H1 (cell line): ENCODE measurements at regions not wholly inside any gene's neighbourhood (a gene's known extent, or its start where the extent isn't known, plus 50 kb on each side); places are given as distances from the start of the nearest gene placed in this dataset.
A peak's percentile ranks its signal among the peaks of the same experiment; 100 is the strongest.

Experiments
- CTCF ChIA-PET: fragments of 300-600 bp; sonication (Branson Sonifier 250); formaldehyde crosslinking; loops from one replicate; lab custom pipeline; 2021; ENCODE audit not compliant: partially characterized antibody; lab: Charles Lee
- POLR2A ChIA-PET: fragments of 300-600 bp; sonication (Branson Sonifier 250); formaldehyde crosslinking; loops from one replicate; lab custom pipeline; 2021; ENCODE audit warnings: inconsistent platforms; ENCODE audit not compliant: partially characterized antibody; lab: Charles Lee
- DNase-seq, 2 experiments: peaks; one replicate each; pipeline versions ENCODE4 v3.0.0 to v3.0.0-alpha.2; 2010 to 2022; ENCODE audit warnings: low spot score in 2 of 2, low read depth in 1 of 2, mixed read lengths in 1 of 2
- FAIRE-seq: peaks from 2 replicates; lab custom pipeline; 2011; peaks lifted over from hg19 to GRCh38; lab: Jason Lieb, UNC
- H2AFZ ChIP-seq: 2 replicates; pipeline ENCODE4 v1.8.1; 2012; ENCODE audit warnings: low read length, inconsistent platforms
- H2AK5ac ChIP-seq: 2 replicates; pipeline ENCODE4 v1.6.1; 2013; ENCODE audit warnings: low read depth, low read length
- H2BK120ac ChIP-seq: replicated peaks from 2 replicates; pipeline ENCODE3; 2013; ENCODE audit warnings: low read depth, low read length, inconsistent platforms
- H2BK12ac ChIP-seq: 2 replicates; pipeline ENCODE4 v1.6.1; 2013; ENCODE audit warnings: low read depth, low read length
- H2BK15ac ChIP-seq: 2 replicates; pipeline ENCODE4 v1.6.1; 2013; ENCODE audit warnings: low read length
- H2BK20ac ChIP-seq: 2 replicates; pipeline ENCODE4 v1.6.1; 2013; ENCODE audit warnings: low read length
- H2BK5ac ChIP-seq: 2 replicates; pipeline ENCODE4 v1.6.1; 2013; ENCODE audit warnings: low read depth, low read length
- H3K14ac ChIP-seq: 2 replicates; pipeline ENCODE4 v1.6.1; 2013; ENCODE audit warnings: inconsistent platforms; ENCODE audit not compliant: insufficient read length
- H3K18ac ChIP-seq: 2 replicates; pipeline ENCODE4 v1.6.1; 2013; ENCODE audit warnings: low read length; ENCODE audit errors: extremely low read depth
- H3K23ac ChIP-seq: 2 replicates; pipeline ENCODE4 v1.6.1; 2013; ENCODE audit warnings: inconsistent platforms; ENCODE audit not compliant: insufficient read length
- H3K23me2 ChIP-seq: 2 replicates; pipeline ENCODE4 v1.6.1; 2013; ENCODE audit warnings: low read depth, low read length
- H3K27ac ChIP-seq: 2 replicates; pipeline ENCODE4 v1.6.1; 2011; ENCODE audit warnings: low read depth, low read length, inconsistent platforms
- H3K27me3 ChIP-seq, 4 experiments: replicated peaks in 1 of 4; 1 replicate in 1 of 4; 2 replicates in 3 of 4; pipeline versions ENCODE4 v1.6.1 to v1.8.1; 2011 to 2013; ENCODE audit warnings: low read length in 3 of 4, mild to moderate bottlenecking in 3 of 4, inconsistent platforms in 2 of 4, mixed read lengths in 2 of 4, moderate library complexity in 1 of 4; ENCODE audit not compliant: control insufficient read depth in 3 of 4, insufficient read depth in 3 of 4; ENCODE audit errors: extremely low read depth in 1 of 4
- H3K36me3 ChIP-seq, 4 experiments: 2 replicates each; pipeline versions ENCODE4 v1.6.1 to v1.8.1; 2011 to 2013; ENCODE audit warnings: mild to moderate bottlenecking in 4 of 4, low read length in 3 of 4, moderate library complexity in 2 of 4, control low read depth in 1 of 4, inconsistent platforms in 1 of 4; ENCODE audit not compliant: insufficient read depth in 4 of 4, control insufficient read depth in 2 of 4
- H3K4ac ChIP-seq: replicated peaks from 2 replicates; pipeline ENCODE3; 2013; ENCODE audit warnings: low read length, low read depth, mixed read lengths, inconsistent platforms; ENCODE audit not compliant: insufficient read length
- H3K4me1 ChIP-seq, 4 experiments: replicated peaks in 1 of 4; 1 replicate in 1 of 4; 2 replicates in 3 of 4; pipeline versions ENCODE4 v1.6.1 to v1.8.1; 2011 to 2013; ENCODE audit warnings: low read length in 3 of 4, inconsistent platforms in 2 of 4, mixed read lengths in 1 of 4; ENCODE audit not compliant: insufficient read depth in 4 of 4, control insufficient read depth in 3 of 4
- H3K4me2 ChIP-seq, 2 experiments: 2 replicates each; pipeline versions ENCODE4 v1.6.1 to v1.8.1; 2011 to 2013; ENCODE audit warnings: low read depth in 2 of 2, low read length in 2 of 2, control low read depth in 1 of 2, inconsistent platforms in 1 of 2, mild to moderate bottlenecking in 1 of 2; ENCODE audit not compliant: insufficient read depth in 1 of 2
- H3K4me3 ChIP-seq, 4 experiments: fragments of 200-600, 300-600 bp in 1 of 4; sonication (generic), shearing (Covaris generic), sonication (Bioruptor Twin) in 1 of 4; 2 replicates each; pipeline versions ENCODE4 v1.5.1 to v1.8.1; 2011 to 2016; ENCODE audit warnings: low read length in 4 of 4, low read depth in 3 of 4, control low read depth in 2 of 4, inconsistent platforms in 2 of 4, mild to moderate bottlenecking in 2 of 4, mixed read lengths in 1 of 4, moderate library complexity in 1 of 4; ENCODE audit not compliant: insufficient read depth in 2 of 4; ENCODE audit errors: extremely low read depth in 1 of 4
- H3K56ac ChIP-seq: replicated peaks from 2 replicates; pipeline ENCODE3; 2013; ENCODE audit warnings: low read depth, mild to moderate bottlenecking, mixed read lengths, low read length, inconsistent platforms; ENCODE audit not compliant: insufficient read length
- H3K79me1 ChIP-seq: 2 replicates; pipeline ENCODE4 v1.6.1; 2013; ENCODE audit warnings: low read depth, low read length, control low read depth
- H3K79me2 ChIP-seq, 2 experiments: 2 replicates each; pipeline versions ENCODE4 v1.6.1 to v1.8.1; 2012 to 2013; ENCODE audit warnings: low read length in 2 of 2, mild to moderate bottlenecking in 2 of 2, inconsistent platforms in 1 of 2; ENCODE audit not compliant: insufficient read depth in 2 of 2, control insufficient read depth in 1 of 2
- H3K9ac ChIP-seq, 4 experiments: replicated peaks in 1 of 4; 1 replicate in 1 of 4; 2 replicates in 3 of 4; pipeline versions ENCODE4 v1.6.1 to v1.8.1; 2011 to 2013; ENCODE audit warnings: low read depth in 3 of 4, low read length in 3 of 4, control low read depth in 2 of 4, mild to moderate bottlenecking in 2 of 4, moderate library complexity in 2 of 4, inconsistent platforms in 1 of 4; ENCODE audit errors: extremely low read depth in 1 of 4
- H3K9me3 ChIP-seq, 2 experiments: 2 replicates each; pipeline versions ENCODE4 v1.6.1 to v1.8.1; 2012 to 2013; ENCODE audit warnings: mild to moderate bottlenecking in 2 of 2, moderate library complexity in 2 of 2, control low read depth in 1 of 2, inconsistent platforms in 1 of 2, low read depth in 1 of 2, low read length in 1 of 2, mixed read lengths in 1 of 2; ENCODE audit not compliant: insufficient read depth in 2 of 2
- H4K20me1 ChIP-seq, 2 experiments: replicated peaks in 1 of 2; 2 replicates each; pipeline versions ENCODE3 to v1.8.1; 2011 to 2013; ENCODE audit warnings: inconsistent platforms in 2 of 2, low read length in 2 of 2, mild to moderate bottlenecking in 1 of 2; ENCODE audit not compliant: insufficient read depth in 2 of 2, control insufficient read depth in 1 of 2
- H4K5ac ChIP-seq: 2 replicates; pipeline ENCODE4 v1.6.1; 2013; ENCODE audit warnings: low read length, low read depth, mixed read lengths, inconsistent platforms; ENCODE audit not compliant: insufficient read length
- H4K8ac ChIP-seq: 2 replicates; pipeline ENCODE4 v1.8.0; 2013; ENCODE audit warnings: mild to moderate bottlenecking, moderate library complexity, low read length, inconsistent platforms; ENCODE audit not compliant: insufficient read depth; ENCODE audit errors: extremely low read depth
- H4K91ac ChIP-seq: replicated peaks from 2 replicates; pipeline ENCODE3; 2013; ENCODE audit warnings: low read length, mixed read lengths, inconsistent platforms; ENCODE audit not compliant: insufficient read length
- RAD21 ChIP-seq, 2 experiments: IDR thresholded peaks in 1 of 2; conservative IDR thresholded peaks in 1 of 2; 2 replicates each; pipeline ENCODE4 v1.6.1; 2011; ENCODE audit warnings: low read depth in 2 of 2, low read length in 2 of 2, improper control_type of control experiment in 1 of 2, inconsistent platforms in 1 of 2, mild to moderate bottlenecking in 1 of 2, moderate library complexity in 1 of 2
- SRF ChIP-seq: IDR thresholded peaks from 2 replicates; pipeline ENCODE4 v1.6.1; 2011; ENCODE audit warnings: mild to moderate bottlenecking, low read depth, low read length, moderate library complexity
- WGBS, 2 experiments: shearing (Covaris generic) in 1 of 2; methylation state at CpG; one replicate each; pipeline versions ENCODE4 v1.1.6 to v1.1.7; 2013 to 2015; ENCODE audit warnings: low lambda C conversion rate in 2 of 2, mixed read lengths in 2 of 2, inconsistent platforms in 1 of 2, low coverage in 1 of 2, missing lambda C conversion rate in 1 of 2; ENCODE audit not compliant: insufficient replicate concordance in 2 of 2, insufficient coverage in 1 of 2, insufficient read length in 1 of 2; ENCODE audit errors: extremely low coverage in 1 of 2, missing lambda C conversion rate in 1 of 2; 5-methylcytosine and 5-hydroxymethylcytosine counted together
- TF ChIP-seq, protein P1 (sequence below), 3 experiments: IDR thresholded peaks; 1 replicate in 2 of 3; 2 replicates in 1 of 3; pipeline versions ENCODE4 v1.5.1 to v1.6.1; 2011; ENCODE audit warnings: low read length in 3 of 3, mild to moderate bottlenecking in 3 of 3, inconsistent platforms in 2 of 3, low read depth in 1 of 3, moderate library complexity in 1 of 3; ENCODE audit not compliant: insufficient read depth in 1 of 3; ENCODE audit errors: control extremely low read depth in 1 of 3

DNA sequence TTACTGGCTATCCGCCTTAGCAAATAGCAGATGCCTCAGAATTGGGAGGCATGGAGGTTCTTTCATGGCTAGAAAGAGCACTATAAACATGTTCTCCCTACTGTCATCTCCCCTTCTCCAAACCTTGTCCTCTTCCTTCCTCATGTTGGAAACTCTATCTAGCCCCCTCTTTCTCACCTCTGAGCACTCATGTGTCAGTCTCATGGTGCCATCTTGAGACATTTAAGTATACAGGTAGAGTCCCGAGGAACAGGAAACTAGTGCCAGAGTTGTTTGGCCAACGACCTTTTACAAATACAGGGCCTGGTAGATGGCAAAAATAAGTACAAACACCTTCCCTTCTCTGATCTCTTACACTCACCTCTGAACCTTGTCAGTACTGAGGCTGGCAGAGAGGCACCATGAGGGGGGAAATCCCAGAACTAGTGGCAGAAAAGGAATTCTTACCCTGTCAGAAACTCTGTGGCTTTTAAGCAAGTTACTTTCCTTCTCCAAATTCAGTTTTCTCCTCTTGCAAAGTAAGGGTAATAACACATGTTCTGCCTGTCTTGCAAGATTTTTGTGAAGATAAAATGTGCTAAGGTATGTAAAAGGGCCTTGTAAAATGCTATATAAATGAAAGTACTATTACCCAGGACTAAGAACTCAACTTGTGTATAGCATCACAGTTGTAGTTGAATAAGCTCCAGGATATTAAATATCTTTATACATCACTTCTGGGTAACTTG lies 94.1 kb upstream of the SNX2 start:
- Histone ChIP-seq H3K18ac (no peak overlapping the region), H2BK5ac (no peak overlapping the region), H3K56ac (no peak overlapping the region), H2BK120ac (no peak overlapping the region), H2AK5ac (no peak overlapping the region), H3K9ac (no peak overlapping the region), H3K4me1 (no peaks in the 10 kb centered on the region), H4K91ac (no peak overlapping the region), H3K4ac (no peak overlapping the region), H4K20me1 (no peaks in the 10 kb centered on the region), H3K4me3 (no peak overlapping the region), H2BK12ac (no peak overlapping the region), H3K79me2 (no peaks in the 10 kb centered on the region), H3K79me1 (no peaks in the 10 kb centered on the region), H3K23ac (no peak overlapping the region), H2BK15ac (no peak overlapping the region), H3K23me2 (no peaks in the 10 kb centered on the region), H3K36me3 (no peaks in the 10 kb centered on the region), H3K27ac (no peak overlapping the region), H3K27me3 (no peaks in the 10 kb centered on the region; a peak in 1 of 7 replicates), H4K5ac (no peak overlapping the region), H2BK20ac (no peak overlapping the region), H3K9me3 (no peaks in the 10 kb centered on the region), H3K4me2 (no peak overlapping the region), H3K14ac (no peak overlapping the region), H2AFZ (peak overlapping the region; percentile 24; the same call in 1 of the 2 replicates), H4K8ac (no peak overlapping the region)
- POLR2A ChIA-PET: no interaction called here
- DNase-seq (no peak), FAIRE-seq (no peak)
- 77% methylated on average over 3 of the region's 3 CpGs; no CpG with 5 or more reads in 1 of the 2 experiments for WGBS, 2 experiments
- CTCF ChIA-PET: interaction anchor here (0.9 to 1.0 kb wide), 2 partner anchors 13 to 149 kb away, joined by 3 read pairs; no protein-coding TSS in a partner anchor
- TF ChIP-seq, protein P1, sequence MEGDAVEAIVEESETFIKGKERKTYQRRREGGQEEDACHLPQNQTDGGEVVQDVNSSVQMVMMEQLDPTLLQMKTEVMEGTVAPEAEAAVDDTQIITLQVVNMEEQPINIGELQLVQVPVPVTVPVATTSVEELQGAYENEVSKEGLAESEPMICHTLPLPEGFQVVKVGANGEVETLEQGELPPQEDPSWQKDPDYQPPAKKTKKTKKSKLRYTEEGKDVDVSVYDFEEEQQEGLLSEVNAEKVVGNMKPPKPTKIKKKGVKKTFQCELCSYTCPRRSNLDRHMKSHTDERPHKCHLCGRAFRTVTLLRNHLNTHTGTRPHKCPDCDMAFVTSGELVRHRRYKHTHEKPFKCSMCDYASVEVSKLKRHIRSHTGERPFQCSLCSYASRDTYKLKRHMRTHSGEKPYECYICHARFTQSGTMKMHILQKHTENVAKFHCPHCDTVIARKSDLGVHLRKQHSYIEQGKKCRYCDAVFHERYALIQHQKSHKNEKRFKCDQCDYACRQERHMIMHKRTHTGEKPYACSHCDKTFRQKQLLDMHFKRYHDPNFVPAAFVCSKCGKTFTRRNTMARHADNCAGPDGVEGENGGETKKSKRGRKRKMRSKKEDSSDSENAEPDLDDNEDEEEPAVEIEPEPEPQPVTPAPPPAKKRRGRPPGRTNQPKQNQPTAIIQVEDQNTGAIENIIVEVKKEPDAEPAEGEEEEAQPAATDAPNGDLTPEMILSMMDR (IDR thresholded peaks at IDR 0.05; ENCODE audit: control extremely low read depth in 1 of 3, insufficient read depth in 1 of 3, low read depth in 1 of 3, low read length in 3 of 3): peak in 1 of 3 experiments; percentile 2; a peak in 1 of 4 replicates
- TF ChIP-seq SRF (no peak), RAD21 (IDR thresholded peaks at IDR 0.05 in 1 of 2, conservative IDR thresholded peaks at IDR 0.05 in 1 of 2; ENCODE audit: low read depth in 2 of 2, low read length in 2 of 2) (peak; percentile 44 to 63)
